Fibroblast of skin of scalp (primary cell): ENCODE measurements at regions not wholly inside any gene's neighbourhood (a gene's known extent, or its start where the extent isn't known, plus 50 kb on each side); places are given as distances from the start of the nearest gene placed in this dataset.
"Not testable (repeated sequence)": the region's sequence is repeated elsewhere in the genome, so short reads cannot be mapped to it uniquely, and the experiment has no call there.

ENCODE experiments used
- DNase-seq: peaks from one replicate; pipeline ENCODE4 v3.0.0-alpha.2; 2013

DNA sequence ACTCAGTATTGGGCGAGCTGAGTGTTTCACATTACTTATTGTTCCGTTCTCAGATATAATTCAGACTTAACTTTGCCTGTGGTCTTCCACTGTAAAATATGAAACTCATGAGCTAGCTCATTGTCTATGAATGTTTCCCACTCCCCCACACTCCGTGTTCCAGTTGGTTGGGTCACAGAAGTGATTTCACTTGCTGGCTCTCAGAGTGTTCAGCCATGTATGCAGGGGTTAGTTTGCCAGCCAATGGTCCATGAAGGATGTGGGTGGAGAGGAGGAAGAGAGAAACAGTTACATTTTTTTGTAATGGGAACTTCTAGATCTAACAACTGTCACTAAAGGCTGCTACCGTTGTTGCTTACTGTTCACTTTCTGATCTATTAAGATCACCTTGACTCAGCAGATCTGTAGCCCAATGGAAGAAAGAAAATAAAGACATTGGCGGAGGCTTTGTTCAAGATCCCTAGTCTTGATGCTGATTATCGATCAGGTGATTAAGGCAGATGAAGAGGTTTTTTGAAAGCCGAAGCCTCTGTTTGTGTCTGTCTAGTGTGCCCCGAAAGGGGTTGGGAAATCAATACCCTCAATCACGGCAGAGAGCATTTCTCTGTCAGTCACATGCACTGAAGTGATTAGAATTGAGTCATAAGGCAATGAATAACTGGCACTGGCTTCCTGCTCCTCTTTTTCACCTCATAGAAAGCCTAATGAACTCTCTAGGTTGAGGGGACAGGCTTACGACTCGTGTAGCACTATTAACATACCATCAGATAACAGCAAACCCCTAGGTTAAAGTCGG, 279.7 kb upstream of the FIGN start:
- DNase-seq = peak; percentile 22

- no peak for DNase-seq
These were observed 279.0 kb upstream of the FIGN start for GRCh38 chr2:164014791-164015190.

- no peak for DNase-seq
These were observed 278.4 kb upstream of the FIGN start for GRCh38 chr2:164014068-164014731.

- DNase-seq = no peak
These were observed 276.8 kb upstream of the FIGN start for GRCh38 chr2:164012581-164012980.

DNA sequence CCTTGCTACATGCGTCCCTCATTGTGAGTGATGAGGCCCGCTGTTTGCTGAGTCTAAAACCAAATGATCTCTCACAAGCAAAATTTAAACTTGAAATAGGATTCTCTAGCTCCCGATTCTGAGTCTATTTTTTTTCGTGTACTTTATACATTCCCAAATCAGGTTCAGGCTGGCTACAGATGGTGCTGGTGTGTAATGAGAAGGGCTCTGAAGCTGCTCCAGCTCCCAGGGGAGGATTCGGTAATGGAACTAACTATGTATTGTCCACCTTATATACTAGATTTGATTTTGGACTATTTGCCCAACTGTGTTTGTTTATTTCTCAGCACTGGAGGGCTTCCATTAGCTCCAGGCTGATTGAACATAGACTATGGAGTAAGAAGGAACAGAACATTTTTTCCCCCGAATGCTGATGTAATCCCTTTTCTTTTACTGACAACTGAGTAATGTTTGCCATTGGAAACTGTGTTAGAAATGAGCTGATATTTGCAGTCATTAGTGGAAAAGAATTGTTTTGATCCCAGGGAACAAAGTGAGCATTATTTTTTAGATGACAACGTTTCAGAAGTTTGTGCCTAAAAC, 274.0 kb upstream of the FIGN start:
- no peak for DNase-seq

- DNase-seq = no peak
These were observed 272.9 kb upstream of the FIGN start for GRCh38 chr2:164008752-164009151.

- DNase-seq = no peak
These were observed 270.9 kb upstream of the FIGN start for GRCh38 chr2:164006704-164007103.

GRCh38 chr2:164000176-164000575, 264.4 kb upstream of the FIGN start:
- DNase-seq = peak; percentile 81

GRCh38 chr2:163997466-163997865, 261.7 kb upstream of the FIGN start:
- no peak for DNase-seq

- no peak for DNase-seq
These were observed 254.7 kb upstream of the FIGN start for GRCh38 chr2:163990541-163990940.

GRCh38 chr2:163990101-163990500, 254.3 kb upstream of the FIGN start:
- no peak for DNase-seq

DNA sequence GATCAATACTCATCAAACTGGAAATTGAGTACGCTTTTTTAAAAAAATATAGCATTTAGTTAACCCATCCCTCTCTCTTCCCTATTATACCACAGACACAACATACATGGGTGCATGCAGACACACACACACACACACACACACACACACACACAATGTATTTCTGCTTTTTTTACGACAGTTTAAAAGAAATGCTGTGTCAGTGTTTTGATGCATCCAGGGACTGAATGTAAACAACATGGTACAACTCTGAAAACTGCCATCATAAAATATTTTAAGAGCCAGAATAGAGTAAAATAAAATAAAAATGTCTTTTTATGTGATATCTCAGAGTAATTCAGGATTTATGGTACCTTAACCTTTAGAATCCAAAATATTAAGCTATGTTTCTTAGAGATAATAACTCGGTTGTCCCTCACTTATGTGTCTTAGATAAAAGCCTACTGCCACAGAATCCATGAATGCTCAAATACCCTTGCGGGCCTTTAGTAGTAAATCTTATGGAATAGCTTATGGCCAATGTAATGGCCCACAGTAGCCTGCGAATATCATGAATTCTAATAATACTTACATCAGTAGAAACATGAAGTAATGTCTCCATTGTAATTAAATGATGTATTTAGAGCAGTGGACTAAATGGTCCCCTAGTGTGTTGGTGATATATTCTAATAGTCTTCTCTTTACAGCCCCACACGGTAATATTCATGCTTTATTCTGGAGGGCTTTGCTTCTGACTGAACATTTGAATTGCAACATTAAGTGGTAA, 251.6 kb upstream of the FIGN start:
- DNase-seq = no peak

DNA sequence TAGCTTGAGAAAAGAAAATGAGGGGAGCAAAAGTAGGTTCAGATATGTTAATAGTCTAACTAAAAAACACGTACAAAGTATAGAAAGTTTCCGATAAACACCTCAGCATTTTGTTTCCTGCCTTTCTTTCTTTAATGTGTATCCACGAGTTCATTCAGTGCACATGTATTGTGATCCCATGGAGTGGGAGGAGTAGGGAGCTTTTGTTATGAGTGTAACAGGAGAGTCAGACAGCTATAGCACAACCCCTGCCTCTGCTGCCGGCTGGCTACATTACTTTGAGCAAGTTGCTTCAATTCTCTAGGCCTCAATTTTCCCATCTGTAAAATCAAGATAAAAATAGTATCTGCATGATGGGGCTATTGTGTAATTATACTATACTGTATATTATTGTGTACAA, 249.2 kb upstream of the FIGN start:
- no peak for DNase-seq

- no peak for DNase-seq
These were observed 248.1 kb upstream of the FIGN start for GRCh38 chr2:163983911-163984310.

DNA sequence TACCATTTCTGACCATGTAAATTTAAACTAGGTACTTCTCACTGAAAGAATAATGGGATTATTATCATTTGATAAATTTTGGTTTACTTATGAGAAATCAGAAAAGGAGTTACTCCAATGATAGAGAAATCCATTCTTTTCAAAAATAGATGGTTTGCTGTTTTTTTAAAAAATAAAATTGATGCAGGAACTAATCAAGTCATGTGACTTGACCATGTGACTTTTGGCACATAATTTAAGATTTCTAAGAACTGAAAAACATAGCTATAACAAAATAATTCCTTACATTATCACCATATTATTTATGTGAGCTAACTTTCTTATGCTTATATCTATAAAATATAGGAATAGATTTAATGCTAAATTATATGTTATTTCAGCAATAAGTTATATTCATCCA, 247.1 kb upstream of the FIGN start:
- no peak for DNase-seq

DNA sequence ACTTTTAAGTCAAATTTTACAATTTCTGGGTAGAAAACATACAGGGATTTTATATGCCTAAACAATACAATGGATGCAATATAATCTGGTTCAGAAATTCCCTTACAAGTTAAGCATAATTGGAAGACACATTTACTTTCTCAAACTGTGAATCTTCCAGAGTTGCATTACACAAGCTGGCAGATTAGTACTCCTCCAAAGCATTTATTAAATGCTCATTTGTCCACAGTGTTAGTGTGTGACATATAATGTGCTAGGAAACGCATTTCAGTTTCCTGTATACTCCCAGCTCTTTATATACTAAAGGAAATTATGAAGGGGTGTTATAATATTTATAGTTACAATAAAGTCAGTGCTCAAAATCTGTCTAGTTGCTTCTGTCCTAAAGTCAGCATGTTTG, 239.0 kb upstream of the FIGN start:
- DNase-seq = no peak

DNA sequence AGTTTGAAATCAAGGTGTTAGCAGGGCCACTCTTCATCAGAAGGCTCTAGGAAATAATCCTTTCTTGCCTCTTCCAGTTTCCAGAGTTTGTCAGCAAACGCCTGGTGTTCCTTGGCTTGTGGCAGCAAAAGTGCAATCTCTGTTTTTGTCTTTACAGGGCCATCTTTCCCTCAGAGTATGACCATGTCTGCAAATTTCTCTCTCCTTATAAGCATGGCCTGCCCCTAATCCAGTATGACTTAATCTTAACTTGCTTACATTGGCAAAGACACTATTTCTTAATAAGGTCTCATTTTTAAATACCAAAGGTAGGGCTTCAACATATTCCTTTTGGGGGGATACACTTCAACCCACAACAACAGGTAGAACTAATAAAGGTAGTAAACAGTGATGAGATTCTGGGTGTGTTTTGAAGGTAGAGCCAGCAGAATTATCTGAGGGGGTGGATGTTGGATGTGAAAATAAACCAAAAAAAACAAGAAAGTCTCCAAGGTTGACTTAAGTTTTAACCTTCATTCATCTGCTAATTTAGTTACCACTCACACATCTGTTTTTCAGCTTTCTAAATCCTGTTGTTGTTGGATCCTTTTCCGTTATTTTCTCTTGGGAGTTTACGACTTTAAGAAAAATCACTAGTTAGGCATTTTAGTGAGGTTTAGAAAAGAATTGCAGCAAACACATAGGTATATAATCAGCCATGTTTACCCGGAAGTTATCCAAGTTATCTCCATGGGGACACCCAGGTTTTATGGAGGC, 234.4 kb upstream of the FIGN start:
- no peak for DNase-seq

DNA sequence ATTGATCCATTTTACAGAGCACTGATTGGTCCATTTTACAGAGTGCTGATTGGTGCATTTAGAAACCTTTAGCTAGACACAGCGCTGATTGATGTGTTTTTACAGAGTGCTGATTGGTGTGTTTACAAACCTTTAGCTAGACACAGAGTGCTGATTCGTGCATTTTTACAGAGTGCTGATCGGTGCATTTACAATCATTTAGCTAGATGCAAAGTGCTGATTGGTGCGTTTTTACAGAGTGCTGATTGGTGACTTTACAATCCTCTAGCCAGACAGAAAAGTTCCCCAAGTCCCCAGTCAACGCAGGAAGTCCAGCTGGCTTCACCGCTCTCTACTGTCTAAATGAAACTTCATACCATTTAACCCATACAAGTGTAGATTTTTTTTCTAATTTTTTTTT, 228.5 kb upstream of the FIGN start:
- DNase-seq = not testable (repeated sequence)

GRCh38 chr2:163953390-163953907, 217.6 kb upstream of the FIGN start:
- no peak for DNase-seq

- no peak for DNase-seq
These were observed 215.5 kb upstream of the FIGN start for GRCh38 chr2:163951312-163951711.

DNA sequence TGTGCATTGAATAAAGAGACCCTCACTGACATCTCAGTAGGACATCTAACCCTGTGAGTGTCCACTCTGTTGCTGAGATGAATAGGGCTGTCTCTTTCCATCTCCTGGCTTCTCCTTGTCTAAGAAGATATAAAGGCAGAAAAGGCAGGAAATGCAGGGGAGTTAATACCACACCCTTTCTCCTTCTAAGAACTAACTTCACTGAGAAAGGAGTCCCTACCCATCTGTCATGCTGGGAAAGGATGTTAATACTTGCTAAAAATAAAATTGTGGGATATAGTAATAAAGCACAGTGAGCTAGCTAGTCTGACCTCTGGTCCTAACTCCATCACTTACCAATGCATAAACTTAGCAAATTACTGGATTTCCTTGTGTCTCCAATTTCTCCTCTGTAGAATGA, 213.9 kb upstream of the FIGN start:
- DNase-seq = no peak

- no peak for DNase-seq
These were observed 208.5 kb upstream of the FIGN start for GRCh38 chr2:163944347-163944737.
